SIG-M5 (cell line): ENCODE measurements at regions not wholly inside any gene's neighbourhood (a gene's known extent, or its start where the extent isn't known, plus 50 kb on each side); places are given as distances from the start of the nearest gene placed in this dataset.

Source experiments
- DNase-seq: peaks from one replicate; lab custom pipeline; 2025; lab: John Stamatoyannopoulos, UW

DNA sequence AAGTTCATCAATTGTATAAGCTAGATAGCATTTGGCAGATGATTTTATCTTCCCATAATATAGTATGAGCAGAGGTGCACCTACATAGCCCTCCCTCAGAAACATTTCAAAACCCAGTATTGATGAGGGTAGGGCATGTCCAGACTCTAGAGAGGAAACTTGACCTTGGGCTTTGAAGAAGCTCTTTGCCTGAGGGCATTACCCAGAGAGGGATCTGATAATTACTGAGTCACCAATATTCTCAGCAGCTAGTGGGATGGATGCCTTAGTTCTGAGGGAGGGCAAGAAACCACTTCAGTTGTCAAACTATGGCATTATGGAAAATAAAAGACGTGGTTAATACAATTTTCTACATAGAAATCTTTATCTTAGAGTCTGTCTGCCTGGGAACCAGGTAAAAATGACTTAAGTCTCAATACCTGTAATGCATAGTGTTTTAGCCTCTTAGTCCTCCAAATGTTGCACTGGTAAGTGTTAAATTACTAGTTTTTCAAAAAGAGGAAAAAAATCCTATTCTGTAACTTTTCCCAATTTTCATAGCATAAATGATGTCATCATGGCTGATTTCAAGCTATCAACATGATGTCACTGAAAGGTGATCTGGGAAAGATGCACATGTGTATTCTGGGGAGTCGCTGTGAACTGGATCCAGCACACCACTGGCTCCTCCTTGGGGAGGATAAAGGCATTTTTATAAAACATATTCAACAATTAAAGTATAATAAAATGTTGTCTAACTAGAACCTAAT lies 809.0 kb downstream of the KCTD16 start:
- no peak for DNase-seq

DNA sequence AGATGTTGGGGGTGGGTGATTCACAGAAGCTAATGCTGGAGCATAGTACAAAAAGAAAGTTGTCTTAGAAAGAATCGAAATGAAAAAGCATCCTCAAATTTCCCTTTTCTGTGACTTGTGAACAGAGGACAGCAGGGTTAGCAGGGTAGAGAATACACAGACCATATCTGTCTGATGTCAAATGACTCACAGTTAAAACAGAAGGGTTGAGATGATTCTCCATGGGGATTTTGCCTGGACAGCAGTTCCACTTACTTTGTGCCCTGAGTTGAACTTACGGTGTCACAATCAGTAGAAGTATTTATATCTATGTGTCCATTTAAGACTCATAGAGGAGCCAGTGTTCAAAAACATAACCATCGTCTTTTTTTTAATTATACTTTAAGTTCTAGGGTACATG lies 801.6 kb downstream of the KCTD16 start:
- DNase-seq = no peak

DNA sequence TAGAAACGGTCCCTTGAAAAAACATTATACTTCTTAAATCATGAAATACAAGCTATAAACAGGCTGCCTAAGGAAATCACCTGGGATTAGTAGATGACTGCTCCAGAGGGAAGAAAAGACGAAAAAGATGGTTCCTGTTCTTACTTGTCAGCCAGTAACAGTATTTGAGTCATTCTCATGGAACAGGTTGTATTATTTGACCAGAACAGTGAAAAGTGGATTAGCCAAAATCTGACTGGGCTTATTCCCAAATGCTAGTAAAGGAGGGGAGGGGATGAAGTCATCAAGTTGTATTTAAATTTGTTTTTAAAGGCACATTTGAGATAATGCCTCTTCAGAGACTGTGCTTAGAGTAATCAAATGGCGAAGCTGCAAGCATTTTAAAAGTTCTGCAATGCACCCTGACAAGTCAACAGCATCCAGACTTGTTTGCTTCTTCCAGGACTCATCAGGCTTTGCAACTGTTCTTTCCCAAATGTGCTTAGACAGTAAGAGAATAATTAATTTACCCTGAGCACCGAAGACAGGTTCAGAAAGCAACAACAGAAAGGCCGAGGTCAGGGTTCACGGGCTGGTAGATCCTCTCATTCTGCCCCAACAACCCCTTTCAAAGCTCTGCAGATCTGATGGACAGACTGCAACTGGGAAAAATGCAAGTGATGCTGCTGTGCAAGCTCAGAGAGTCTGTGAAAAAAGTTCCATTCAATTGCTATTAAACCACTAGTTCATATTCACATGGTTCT lies 800.6 kb downstream of the KCTD16 start:
- no peak for DNase-seq

DNA sequence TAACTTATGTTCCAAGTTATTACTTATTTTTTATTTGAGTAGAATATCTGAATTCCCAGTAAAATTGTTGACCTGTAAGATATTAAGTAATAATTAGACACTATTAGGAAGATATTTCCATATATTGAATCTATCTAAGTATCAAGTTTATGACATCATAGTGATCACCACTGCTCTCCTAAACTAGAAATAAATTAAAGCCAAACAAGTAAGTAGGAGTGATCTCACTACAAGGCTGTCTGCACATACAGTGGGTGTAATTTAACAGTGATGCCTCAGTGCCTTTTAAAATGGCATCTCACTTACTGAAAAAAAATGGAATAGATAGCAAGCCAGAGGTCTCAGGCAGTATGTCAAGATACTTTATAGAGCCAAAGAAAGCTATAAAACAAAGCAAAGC lies 789.6 kb downstream of the KCTD16 start:
- no peak for DNase-seq

DNA sequence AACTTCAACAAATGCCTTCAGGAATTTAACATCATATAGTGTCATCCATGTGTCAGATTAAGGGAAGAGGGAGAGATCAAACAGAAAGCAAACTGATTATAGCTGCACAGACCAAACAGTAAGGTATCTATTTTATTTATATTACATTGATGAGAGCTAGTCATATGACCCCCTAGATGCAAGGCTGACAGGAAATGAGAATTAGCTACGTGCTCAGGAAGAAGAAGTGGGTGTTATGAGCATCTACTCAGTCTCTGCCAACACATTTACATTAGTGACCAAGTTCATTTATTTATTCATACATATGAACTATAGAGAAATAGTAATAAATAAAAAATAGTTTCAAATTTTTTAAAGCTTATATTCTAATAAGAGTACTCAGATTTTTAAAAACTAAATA lies 787.3 kb downstream of the KCTD16 start:
- no peak for DNase-seq

DNA sequence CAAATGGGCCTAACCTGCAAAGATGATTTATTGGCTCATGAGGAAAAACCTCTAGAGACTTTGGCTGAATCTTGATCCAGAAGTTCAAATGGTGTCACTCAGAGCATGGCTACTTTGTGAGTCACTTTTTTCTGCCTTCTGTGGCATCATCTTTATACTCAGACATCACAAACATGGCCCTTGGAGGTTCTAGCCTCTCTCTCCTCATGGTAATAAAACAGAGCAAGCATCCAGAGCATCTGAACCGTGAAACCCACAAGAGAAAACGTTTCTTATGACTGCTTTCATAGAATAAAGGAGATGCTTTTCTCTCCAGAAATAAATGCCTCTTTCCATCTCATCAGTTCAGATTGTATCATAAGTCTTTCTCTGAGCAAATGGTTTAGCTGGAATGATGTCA lies 780.3 kb downstream of the KCTD16 start:
- DNase-seq = no peak

DNA sequence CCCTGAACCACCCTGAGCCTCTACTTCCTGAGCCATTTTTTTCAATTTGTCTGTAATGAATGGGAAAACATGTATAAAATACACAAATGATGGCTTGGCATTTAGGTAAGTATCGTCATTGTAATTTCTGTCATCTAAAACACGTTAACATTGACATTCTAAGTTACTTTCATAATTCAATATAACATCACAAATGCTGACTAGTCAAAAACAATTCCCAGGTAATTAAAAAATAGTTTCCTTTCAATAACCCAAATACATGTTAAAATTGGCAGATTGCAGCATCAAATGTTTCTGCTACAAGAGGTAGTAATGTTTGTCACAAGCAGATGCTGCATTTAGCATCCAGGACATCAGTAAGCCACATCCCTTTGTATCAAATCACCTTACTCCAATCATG lies 776.4 kb downstream of the KCTD16 start:
- no peak for DNase-seq

DNA sequence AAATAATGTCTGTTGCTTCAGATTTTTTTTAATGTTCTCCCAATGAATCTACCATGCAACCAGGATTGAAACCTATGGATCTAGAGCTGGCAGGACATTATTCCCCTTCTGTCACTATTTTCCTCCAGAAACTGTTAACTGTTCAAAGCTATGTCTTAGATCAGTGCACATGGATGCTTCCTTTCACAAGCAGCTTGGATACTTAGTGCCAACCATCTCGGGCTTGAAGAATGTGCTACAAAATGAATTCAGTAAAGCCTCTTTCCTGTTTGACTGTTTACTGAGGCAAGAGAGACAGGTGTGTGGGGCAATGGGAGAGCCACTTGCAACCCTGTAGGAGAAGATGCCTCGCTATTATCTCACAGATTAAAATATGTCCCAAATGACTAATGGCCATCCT lies 774.8 kb downstream of the KCTD16 start:
- DNase-seq = no peak

DNA sequence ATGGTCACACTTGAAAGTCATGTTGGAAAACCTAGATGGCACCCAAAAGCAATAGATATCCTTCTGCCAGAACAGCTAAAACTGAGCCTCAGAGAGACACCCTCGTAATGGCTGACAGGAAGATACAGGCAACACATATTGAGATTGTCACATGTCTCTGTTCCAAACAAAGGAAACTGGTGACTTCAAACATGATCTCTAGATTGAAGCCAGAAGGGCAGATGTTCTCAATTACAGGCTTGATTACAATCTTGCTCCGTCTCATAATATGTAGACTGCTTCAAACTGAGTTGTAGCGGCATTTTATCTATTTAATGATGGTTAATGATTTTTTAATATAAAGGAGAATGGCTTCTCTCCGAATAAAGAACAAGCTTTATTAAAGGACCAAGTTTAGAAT lies 774.3 kb downstream of the KCTD16 start:
- no peak for DNase-seq

DNA sequence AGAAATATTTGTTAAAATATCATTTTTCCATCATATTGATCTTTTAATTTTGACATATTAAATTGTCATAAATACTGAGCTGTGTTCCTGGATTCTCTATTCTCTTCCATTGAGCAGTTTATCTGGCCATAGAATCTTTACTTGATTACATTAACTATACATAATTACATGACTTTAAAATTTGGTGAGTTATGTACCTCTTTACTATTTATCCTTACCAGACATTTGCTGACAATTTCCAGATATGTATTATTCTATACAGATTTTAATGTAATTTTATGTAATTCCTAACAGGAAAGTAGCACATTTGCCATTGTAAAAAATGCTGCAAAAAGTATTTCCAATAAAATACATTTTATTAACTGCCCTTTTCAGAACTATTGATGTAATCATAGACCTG lies 770.3 kb downstream of the KCTD16 start:
- no peak for DNase-seq

DNA sequence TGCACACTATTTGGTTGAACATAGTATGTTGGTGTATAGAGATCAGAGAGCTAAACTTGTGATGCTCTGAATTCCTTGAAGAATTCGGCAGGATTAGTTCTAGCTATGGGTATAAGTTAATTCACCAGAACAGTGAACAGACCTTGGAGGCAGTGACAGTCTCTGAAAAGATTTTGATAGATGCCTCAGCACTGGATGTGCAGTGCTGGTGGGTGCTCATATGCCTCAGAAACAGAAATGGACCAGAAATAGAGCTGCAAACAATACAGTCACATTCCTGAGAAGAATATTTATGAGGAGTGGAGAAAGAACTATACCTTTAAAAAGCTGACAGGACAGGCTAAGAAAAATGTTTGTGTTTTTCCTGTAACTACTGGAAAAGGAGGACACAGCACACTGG lies 747.7 kb downstream of the KCTD16 start:
- no peak for DNase-seq

DNA sequence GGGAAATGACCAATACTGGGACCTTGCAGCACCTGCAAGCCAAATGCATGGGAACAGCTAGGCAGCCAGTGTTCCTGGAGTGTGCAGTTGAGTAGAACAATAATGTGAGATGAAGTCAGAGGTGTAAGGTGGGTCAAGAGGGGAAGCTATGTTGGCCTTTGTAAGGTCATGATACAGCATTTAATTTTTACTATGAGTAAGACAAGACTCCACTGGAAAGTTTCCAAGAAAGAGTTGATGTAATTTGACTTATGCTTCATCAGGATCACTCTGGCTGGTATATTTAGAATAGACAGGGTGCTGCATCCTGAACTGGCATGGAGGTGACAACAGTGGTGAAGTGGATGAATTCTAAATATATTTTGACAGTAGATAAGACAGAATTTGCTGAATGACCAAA lies 744.8 kb downstream of the KCTD16 start:
- no peak for DNase-seq

DNA sequence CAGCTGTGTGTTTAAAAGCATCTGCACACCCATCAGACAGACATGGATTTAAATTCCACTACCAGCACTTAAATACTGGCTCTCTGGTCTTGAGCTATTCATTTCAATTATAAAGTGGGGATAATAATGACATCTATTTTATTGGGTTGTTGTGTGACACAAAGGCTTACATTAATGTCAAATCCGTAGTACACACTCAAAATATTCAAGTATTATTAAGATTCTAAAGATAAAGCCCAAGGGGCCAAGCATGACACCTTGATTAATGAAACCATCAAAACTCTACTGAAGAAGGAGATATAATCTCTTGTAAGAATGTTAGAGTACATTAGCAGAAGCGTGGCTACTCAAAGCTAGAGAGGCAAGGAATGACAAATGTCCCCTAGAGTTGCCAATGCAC lies 743.0 kb downstream of the KCTD16 start:
- DNase-seq = no peak

DNA sequence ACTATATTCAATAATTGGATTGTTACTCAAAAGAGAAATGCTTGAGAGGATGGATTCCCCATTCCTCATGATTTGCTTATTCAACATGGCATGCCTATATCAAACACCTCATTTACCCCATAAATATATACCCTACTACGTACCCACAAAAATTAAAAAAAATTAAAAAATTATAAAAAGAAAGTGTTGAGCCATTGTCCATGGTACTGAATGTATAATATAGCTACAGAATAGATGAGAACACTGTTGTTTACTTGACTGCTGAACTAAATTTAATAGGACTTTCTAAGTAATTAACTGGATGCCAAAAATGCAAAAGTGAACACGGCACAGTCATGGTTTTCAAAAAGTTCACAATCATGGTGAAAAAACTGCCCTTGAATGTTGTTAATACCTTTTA lies 725.8 kb downstream of the KCTD16 start:
- DNase-seq = no peak

DNA sequence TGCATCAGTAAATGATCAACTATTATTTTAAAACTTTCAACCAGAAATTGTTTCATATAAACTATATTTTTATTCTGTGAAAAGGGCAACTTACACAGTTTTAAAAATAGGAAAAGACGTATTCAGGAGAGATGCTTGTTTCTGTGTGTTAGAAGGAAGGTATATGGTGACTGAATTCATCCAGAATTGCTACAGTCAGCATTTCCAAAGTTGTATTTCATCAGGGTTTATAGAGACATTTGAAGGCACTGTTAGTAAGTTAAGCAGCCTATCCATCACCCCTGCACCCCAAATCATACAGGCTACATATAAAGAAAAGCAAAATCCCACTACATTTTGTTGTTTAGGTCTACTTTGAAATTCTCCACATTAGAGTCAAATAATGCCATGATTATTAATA lies 716.0 kb downstream of the KCTD16 start:
- DNase-seq = no peak

DNA sequence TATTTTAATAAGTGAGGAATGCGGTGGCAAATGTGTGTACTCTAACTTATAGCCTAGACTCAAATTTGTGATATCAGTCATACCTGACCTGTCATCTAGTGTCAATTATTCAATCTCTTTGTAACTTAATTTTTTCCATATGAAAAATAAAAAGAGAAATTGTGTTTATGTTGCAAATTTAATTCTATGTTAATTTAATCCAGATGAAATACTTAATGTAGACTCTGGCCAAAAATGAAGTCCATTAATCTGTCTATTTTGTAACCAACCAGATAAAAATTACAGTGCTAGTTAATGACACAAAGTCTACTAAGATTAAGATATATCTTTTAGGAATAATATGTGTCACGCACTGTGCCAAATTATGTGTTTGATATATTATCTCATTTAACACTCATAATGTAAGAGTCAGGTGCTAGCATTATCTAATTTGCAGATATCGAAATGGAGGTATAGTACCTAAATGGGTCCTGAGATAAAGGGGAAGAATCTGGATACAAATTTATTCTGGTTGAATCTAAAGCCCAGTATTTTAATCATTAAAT lies 712.1 kb downstream of the KCTD16 start:
- DNase-seq = no peak

DNA sequence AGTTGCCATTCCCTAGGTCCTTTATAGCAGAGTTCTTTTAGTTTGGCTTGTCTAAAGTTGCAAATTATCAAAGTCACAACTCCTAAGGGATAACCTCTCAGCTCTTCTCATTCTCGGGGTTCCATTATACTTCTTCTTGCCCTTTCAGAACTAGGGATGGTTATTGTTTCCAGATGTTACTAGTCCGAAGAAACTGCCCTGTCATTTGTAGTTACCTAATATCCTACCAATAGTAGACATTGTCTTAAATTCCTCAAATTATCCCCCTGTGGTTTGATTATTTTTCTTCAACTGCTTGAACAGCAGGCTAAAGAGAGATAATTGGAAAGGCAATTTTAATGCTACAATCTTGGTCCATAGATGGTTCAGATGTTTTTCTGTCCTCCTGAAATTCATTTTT lies 709.8 kb downstream of the KCTD16 start:
- DNase-seq = no peak

DNA sequence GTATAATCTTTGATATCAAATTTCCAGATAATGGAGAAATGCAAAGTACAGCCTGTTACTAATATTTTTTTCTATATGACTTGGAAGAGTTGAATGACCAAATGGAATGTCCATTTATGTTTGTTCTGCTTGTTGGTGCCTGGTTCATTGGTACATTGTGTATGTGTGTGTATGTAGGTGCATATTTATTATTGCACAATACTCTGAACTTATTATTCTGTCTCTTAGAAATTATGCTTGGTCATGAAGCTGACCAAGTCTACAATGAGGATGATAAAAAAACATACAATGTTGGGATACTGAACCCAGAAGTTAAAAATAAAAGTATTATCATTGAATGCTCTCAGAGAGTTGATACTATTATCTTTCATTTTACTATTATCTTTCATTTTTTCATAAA lies 706.3 kb downstream of the KCTD16 start:
- DNase-seq = no peak

DNA sequence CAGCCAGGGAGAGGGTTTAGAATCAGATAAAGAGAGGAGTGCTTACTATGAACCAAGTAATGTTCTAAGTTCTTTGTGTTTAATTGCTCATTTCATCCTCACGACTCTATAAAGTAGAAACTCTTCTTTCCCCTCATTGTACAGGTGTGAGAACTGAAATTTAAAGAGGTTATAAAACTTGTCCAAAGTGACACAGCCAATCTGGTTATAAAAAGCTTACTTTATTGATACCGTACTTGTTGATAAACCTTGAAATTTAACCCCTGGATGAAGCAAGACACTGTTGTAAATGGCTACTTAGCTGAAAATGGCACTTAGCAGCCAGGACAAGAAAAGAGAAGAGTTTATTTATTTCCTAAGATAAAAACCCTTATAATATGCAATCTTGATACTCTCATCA lies 702.4 kb downstream of the KCTD16 start:
- DNase-seq = no peak

DNA sequence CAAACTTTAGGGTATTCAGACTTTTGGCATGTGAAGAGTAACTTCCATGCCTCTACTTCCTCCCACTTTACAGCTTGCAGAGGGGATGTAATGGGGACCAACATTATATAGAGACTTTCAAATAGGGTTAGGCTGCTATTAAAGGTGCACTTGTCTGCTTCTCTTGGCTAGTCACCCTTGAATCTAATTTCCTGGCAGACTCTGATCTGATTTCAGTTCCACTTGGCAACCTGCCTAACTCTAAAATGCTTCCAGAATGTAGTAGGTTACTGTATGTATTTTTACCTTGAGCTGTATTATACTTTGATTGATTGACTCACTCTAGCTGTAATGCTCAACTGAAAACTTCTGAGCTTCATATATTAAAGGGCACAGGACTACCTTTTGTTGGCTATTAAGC lies 693.4 kb downstream of the KCTD16 start:
- no peak for DNase-seq

DNA sequence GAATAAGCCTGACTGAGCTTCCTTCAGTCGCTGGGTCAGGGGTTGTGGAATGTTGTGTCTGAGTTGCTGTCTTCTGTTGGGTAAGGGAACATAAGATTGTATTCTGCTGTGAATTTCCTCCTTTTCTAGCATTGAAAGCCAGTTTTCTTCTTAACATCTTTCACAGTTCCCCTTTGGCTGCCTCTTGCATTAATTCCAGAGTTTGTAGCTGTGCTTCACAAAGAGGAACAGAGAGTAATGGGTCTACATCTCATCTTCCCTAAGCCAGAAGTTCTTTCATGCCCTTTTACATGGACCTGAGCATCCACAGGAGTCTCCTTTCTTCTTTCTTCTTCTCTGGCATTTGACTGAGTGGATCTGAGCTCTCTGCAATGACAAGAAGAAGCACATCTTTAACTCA lies 686.8 kb downstream of the KCTD16 start:
- DNase-seq = no peak

DNA sequence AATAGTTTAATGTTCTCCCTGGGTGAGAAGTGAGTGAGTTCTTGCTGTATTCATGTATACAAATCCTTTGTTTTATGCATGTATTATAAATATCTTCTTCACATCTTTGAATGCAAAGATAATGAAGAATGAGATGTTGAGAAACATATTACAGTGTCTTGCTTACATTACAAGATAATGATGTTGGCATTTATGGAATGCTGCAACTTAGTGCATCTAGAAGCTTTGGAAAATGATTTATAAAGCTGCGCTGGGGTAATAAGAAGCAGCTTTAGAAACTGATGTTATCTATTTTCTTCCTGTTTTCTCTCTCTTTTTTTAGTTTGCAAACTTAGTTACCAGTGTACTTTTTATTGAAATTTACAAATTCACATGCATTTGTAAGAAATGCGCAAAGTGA lies 673.4 kb downstream of the KCTD16 start:
- DNase-seq = no peak

DNA sequence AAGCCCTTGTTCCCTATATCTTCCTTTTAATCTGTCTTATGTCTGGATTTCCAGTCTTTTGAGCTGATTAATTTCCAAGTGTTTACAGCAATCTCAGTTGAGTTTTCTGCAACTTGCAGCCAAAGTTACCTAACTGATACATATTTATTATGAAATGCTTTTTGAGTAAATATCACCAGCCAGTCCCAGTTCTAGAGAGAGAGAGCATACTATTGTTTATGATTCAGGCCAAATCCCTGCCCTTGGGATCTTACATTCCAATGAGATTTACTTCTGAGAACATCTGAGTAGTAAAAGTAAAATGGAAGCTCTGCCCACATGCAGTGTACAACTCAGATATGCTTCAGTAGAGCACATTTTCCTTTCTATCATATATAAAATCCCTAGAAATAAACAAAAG lies 661.7 kb downstream of the KCTD16 start:
- no peak for DNase-seq

DNA sequence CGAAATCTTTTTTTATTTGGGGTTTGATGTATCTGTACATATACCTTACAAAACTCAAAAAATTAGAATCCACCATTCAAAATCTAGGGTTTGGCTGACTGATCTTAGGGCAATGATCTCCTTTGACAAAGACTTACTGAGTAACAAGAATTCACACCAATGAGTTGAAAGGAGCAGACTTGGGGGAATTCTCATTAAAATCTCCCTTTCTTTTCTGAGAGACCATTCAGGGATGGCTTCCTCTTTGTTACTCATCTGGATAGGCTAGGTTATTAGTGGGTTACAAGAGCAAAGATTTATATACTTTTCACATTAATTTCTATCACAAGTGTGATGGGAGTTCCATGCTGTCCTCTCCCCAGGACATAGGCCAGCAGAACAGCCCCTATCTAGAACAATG lies 661.0 kb downstream of the KCTD16 start:
- no peak for DNase-seq
